Activated naive CD4-positive, alpha-beta T cell treated with anti-CD3 and anti-CD28 coated beads for 36 hours (primary cell): ENCODE measurements at regions not wholly inside any gene's neighbourhood (a gene's known extent, or its start where the extent isn't known, plus 50 kb on each side); places are given as distances from the start of the nearest gene placed in this dataset.
"Not testable (repeated sequence)": the region's sequence is repeated elsewhere in the genome, so short reads cannot be mapped to it uniquely, and the experiment has no call there.

ENCODE experiments used
- CTCF ChIA-PET: fragments of 350-600 bp; sonication (Branson Sonifier 250); formaldehyde crosslinking; loops from one replicate; lab custom pipeline; 2021; ENCODE audit warnings: antibody characterized with exemption; lab: Charles Lee
- DNase-seq: peaks from one replicate; pipeline ENCODE4 v3.0.0-alpha.2; 2020
- H3K27ac Mint-ChIP-seq: one replicate; pipeline ENCODE4 v1.8.0; 2021; ENCODE audit warnings: mild to moderate bottlenecking, mixed read lengths
- H3K27me3 Mint-ChIP-seq: one replicate; pipeline ENCODE4 v1.8.0; 2021; ENCODE audit warnings: low read depth, mixed read lengths
- H3K36me3 Mint-ChIP-seq: one replicate; pipeline ENCODE4 v1.8.0; 2021; ENCODE audit warnings: low read depth, mixed read lengths
- H3K4me1 Mint-ChIP-seq: one replicate; pipeline ENCODE4 v1.8.0; 2021; ENCODE audit warnings: low read depth, mixed read lengths
- H3K4me3 Mint-ChIP-seq: one replicate; pipeline ENCODE4 v1.8.0; 2021; ENCODE audit warnings: mild to moderate bottlenecking, moderate library complexity, mixed read lengths
- H3K9me3 Mint-ChIP-seq: one replicate; pipeline ENCODE4 v1.8.0; 2021; ENCODE audit warnings: mixed read lengths
- intact Hi-C: fragments of 100-400 bp; cut with micrococcal nuclease; formaldehyde crosslinking; loops from one replicate; pipeline ENCODE4 v1.15.1; 2023

DNA sequence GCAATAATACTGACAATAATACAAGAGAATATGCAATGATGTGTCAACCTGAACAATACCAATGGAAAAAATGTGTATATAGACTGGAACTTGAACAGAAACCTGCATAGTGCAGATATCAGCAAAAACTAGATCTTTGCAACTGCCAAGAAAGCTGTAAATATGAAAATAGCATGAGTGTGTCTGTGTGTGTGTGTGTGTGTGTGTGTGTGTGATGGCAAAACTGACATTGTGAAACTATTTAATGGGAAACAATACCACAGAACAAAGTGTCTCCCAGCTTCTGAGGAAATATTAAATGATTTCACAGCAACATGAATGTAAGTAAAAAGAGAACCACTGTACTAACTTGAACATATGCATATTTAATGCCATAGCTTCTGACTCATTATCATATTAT, 558.2 kb upstream of the LINC00305 start:
- no peak overlapping the region for H3K27ac Mint-ChIP-seq

DNA sequence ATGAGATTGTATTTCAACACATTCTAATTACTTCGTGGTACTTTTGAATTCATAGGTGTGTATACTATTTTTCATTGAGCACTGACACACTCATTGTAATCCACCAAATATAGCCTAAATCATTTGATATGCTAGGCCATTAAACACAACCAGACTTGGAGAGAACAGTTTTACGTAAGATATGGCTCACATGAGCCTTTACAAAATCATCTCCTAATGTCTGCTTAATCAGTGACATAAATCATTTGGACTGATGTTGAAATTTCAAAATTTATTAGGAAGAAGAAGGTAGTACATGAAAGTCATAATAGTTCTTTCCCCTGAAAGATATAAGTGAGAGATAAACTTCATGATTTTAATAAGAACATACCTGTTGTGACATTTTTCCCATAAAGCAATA, 550.2 kb upstream of the LINC00305 start:
- Mint-ChIP-seq H3K4me3 (no peak overlapping the region), H3K4me1 (no peaks in the 10 kb centered on the region), H3K27me3 (no peaks in the 10 kb centered on the region), H3K36me3 (no peaks in the 10 kb centered on the region), H3K9me3 (peaks cover 5% of the 10 kb centered on the region), H3K27ac (no peak overlapping the region)
- intact Hi-C loops = loop anchor here (10.0 kb wide), 1 partner anchor 56 kb away; no protein-coding TSS in a partner anchor
- no peak for DNase-seq
- CTCF ChIA-PET = no interaction called here

More for the DNA sequence above, 558.2 kb upstream of the LINC00305 start:
- H3K9me3 Mint-ChIP-seq = no peaks in the 10 kb centered on the region
- H3K27me3 Mint-ChIP-seq = no peaks in the 10 kb centered on the region
- no peaks in the 10 kb centered on the region for H3K36me3 Mint-ChIP-seq
- intact Hi-C loops = no loop called here
- CTCF ChIA-PET = no interaction called here
- H3K4me3 Mint-ChIP-seq = no peak overlapping the region
- no peak for DNase-seq
- H3K4me1 Mint-ChIP-seq = no peaks in the 10 kb centered on the region

DNA sequence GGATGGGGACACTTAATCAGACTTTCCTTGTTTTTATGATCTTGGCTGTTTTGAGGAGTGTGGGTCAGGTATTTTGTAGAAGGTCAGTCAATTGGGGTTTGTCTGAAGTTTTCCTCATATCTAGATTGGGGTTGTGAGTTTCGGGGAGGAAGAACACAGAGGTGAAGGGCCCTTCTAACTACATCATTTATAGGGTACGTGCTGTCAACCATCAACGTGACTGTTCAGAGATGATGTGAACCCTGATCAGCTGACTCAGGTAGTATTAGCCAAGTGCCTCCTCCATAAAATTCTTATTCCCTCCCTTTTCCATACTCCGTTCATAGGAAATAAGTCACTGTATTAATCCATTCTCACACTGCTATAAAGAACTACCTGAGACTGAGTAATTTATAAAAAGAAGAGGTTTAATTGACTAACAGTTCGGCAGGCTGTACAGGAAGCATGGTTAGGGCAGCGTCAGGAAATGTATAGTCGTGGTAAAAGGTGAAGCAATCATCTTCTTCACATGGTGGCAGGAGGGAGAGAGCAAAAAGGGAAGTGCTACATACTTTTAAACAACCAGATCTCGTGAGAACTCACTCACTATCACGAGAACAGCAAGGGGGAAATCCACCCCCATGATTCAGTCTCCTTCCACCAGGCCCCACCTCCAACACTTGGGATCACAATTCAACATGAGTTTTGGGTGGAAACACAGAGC, 547.1 kb upstream of the LINC00305 start:
- intact Hi-C loops = loop anchor here (10.0 kb wide), 1 partner anchor 59 kb away; no protein-coding TSS in a partner anchor
- Mint-ChIP-seq H3K27ac (no peak overlapping the region), H3K9me3 (peaks cover 3% of the 10 kb centered on the region), H3K4me3 (no peak overlapping the region), H3K4me1 (no peaks in the 10 kb centered on the region), H3K36me3 (no peaks in the 10 kb centered on the region), H3K27me3 (no peaks in the 10 kb centered on the region)
- DNase-seq = no peak
- CTCF ChIA-PET = no interaction called here

DNA sequence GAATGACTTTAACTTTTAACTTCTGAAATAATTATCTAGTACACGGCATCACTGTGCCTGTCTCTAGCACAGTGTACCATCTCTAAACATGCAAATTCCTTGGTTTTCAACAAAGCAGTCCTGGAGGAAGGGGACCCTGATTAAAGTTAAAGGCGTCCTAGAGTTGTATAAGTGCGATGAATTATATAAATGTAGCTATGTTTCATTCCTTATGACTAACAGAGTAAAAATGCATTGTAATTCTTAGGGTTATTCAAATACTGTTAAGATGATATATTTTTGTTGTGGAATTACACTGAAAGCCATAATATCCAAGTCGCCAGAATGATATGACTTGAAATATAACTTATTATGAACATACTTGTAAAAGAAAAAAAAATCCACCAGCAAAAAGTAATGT, 544.9 kb upstream of the LINC00305 start:
- Mint-ChIP-seq H3K27ac (no peak overlapping the region), H3K36me3 (no peaks in the 10 kb centered on the region), H3K4me1 (no peaks in the 10 kb centered on the region), H3K4me3 (no peak overlapping the region), H3K27me3 (no peaks in the 10 kb centered on the region), H3K9me3 (peaks cover 2% of the 10 kb centered on the region)
- CTCF ChIA-PET = no interaction called here
- intact Hi-C loops = loop anchor here (10.0 kb wide), 1 partner anchor 61 kb away; no protein-coding TSS in a partner anchor
- no peak for DNase-seq

DNA sequence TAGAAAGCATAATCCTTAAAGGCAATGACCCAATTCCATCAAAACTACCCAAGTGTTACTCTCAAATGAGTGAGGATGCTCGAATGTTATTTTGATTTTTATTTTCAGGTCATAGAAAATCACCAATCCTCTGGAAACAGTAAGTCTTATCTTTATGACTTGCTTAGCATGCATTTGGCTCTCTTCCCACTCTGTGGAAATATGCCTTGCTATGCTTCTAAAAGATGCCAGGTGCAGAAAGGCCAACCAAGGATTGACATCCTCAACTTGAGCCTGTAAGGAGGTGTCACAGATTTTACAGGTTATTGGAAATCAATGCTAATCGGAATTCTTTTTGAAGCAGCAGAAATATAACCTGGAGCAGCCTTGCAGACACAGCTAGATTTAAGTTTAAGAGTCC, 543.9 kb upstream of the LINC00305 start:
- H3K4me1 Mint-ChIP-seq = no peaks in the 10 kb centered on the region

DNA sequence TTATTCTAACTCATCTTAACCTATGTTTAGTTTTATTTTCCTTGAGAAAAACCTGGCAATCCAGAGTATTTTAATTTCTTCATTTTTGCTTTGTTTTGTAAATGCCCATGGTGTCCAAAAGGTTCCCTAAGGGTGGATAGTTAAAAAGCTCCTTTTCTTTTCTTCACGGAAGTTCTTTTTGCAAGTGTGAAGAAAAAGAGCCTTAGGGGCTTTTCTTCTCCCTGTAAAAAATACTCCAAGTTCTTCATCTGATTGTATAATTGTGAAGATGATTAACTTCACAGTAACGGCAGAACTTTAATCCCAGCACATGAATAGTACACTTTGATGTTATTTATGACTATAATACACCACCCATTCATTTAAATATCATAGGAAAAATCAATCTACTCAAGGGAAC, 530.2 kb upstream of the LINC00305 start:
- Mint-ChIP-seq H3K27ac (no peak overlapping the region), H3K4me1 (no peaks in the 10 kb centered on the region), H3K36me3 (no peaks in the 10 kb centered on the region), H3K9me3 (peaks cover 17% of the 10 kb centered on the region), H3K4me3 (no peak overlapping the region), H3K27me3 (no peaks in the 10 kb centered on the region)
- DNase-seq = no peak
- intact Hi-C loops = no loop called here
- CTCF ChIA-PET = no interaction called here

More for the DNA sequence above, 543.9 kb upstream of the LINC00305 start:
- Mint-ChIP-seq H3K36me3 (no peaks in the 10 kb centered on the region), H3K9me3 (no peaks in the 10 kb centered on the region), H3K4me3 (no peak overlapping the region), H3K27ac (no peak overlapping the region), H3K27me3 (no peaks in the 10 kb centered on the region)
- intact Hi-C loops = loop anchor here (10.0 kb wide), 1 partner anchor 62 kb away; no protein-coding TSS in a partner anchor
- CTCF ChIA-PET = no interaction called here
- no peak for DNase-seq

DNA sequence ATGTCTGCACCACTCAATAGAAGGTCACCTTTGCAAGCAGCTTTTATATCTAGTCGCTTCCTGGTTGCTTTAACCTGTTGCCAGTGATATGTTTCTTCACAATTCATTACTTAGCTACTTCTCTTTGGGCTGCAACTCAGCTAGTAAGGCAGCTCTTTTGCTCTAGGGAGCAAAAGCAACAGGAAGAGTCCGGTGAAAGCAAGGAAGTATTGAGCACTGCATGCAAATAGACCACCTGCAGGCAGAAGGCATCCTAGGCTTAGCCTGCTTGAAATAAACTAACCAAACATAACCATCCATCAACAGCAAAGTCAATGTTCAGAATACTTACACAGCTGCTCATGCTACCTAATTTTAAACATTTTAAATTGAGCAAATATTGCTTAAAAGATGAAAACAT, 529.2 kb upstream of the LINC00305 start:
- Mint-ChIP-seq H3K4me3 (no peak overlapping the region), H3K27ac (no peak overlapping the region), H3K4me1 (no peaks in the 10 kb centered on the region), H3K36me3 (no peaks in the 10 kb centered on the region), H3K27me3 (no peaks in the 10 kb centered on the region), H3K9me3 (peaks cover 9% of the 10 kb centered on the region)
- CTCF ChIA-PET = no interaction called here
- intact Hi-C loops = no loop called here
- DNase-seq = no peak

DNA sequence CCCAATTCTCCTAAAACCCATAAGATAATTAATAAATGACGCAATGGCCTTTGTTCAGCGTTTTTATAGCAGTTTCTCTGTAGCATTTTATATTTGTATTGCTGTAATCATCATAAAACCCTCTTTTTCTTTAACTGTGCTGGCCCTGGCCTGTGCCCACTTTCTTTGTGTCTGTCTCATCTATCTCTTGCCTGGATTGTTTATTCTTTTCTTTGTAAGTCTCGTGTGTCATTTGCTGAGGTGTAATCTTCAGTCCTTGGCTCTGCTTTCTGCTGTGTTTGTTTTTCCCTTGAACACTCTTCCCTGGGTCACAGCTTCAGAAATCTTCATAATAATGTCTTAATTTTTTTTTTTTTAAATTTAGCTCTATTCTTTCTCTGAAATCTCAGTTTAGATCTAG, 525.8 kb upstream of the LINC00305 start:
- DNase-seq = no peak
- Mint-ChIP-seq H3K36me3 (no peaks in the 10 kb centered on the region), H3K27ac (no peak overlapping the region), H3K4me3 (no peak overlapping the region), H3K4me1 (no peaks in the 10 kb centered on the region), H3K27me3 (no peaks in the 10 kb centered on the region), H3K9me3 (peaks cover 8% of the 10 kb centered on the region)
- CTCF ChIA-PET = no interaction called here
- intact Hi-C loops = no loop called here

DNA sequence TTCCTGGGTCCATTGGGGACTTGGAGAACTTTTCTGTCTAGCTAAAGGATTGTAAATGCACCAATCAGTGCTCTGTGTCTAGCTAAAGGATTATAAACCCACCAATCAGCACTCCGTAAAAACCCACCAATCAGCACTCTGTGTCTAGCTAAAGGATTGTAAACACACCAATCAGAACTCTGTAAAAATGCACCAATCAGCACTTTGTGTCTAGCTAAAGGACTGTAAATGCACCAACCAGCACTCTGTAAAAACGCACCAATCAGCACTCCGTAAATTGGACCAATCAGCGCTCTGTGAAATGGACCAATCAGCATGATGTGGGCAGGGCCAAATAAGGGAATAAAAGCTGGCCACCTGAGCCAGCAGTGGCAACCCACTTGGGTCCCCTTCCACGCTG, 522.4 kb upstream of the LINC00305 start:
- H3K4me3 Mint-ChIP-seq, H3K4me1 Mint-ChIP-seq, CTCF ChIA-PET, DNase-seq, H3K27ac Mint-ChIP-seq, H3K36me3 Mint-ChIP-seq, H3K27me3 Mint-ChIP-seq, intact Hi-C loops, H3K9me3 Mint-ChIP-seq: not testable (repeated sequence)

DNA sequence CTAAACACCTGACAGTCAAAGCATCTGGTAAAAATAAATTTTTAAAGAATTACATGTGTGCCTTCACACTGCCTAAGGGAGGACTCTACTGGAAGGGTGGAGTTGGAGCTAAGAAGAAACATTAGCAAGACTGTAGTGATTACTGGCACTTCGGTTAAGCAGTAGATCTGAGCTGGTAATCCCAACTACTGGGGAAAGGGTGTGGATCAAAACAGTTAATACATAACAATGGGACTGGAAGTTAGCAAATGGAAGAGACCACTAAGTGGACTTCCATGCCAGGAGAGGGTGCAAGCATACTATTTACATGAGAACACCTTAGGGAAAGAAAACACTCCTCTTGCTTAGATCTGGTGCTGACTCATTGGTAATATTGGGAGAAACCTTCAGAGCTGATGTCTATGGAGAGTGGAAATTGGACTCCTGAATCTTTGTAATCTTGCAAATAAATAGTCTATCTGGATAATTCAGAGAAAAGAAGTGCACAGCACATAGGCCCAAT, 519.6 kb upstream of the LINC00305 start:
- H3K4me3 Mint-ChIP-seq = no peak overlapping the region
- peaks cover 5% of the 10 kb centered on the region for H3K9me3 Mint-ChIP-seq
- H3K36me3 Mint-ChIP-seq = no peaks in the 10 kb centered on the region
- H3K27ac Mint-ChIP-seq = no peak overlapping the region
- H3K4me1 Mint-ChIP-seq = no peaks in the 10 kb centered on the region
- no peak for DNase-seq
- CTCF ChIA-PET = no interaction called here
- intact Hi-C loops = no loop called here
- no peaks in the 10 kb centered on the region for H3K27me3 Mint-ChIP-seq

DNA sequence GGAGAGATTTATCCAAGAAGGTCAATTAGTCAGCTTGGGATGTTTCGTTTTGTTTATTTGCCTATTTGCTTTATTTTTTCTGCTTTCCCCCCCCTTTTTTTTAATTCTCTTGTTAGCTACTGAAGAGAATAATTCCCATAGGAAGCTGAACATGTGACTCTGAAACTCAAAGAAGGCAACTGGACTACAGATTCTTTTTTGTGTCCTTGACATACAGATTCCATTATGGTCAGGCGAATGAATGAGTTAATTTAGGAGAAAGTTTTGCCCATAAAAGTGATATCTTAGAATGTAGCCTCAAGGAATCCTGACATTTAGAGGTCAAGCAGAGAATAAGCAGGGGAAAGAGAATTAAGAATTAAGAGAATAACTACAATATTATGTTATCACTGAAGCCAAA, 514.2 kb upstream of the LINC00305 start:
- no peak for DNase-seq
- no peak overlapping the region for H3K4me3 Mint-ChIP-seq
- no peaks in the 10 kb centered on the region for H3K4me1 Mint-ChIP-seq

DNA sequence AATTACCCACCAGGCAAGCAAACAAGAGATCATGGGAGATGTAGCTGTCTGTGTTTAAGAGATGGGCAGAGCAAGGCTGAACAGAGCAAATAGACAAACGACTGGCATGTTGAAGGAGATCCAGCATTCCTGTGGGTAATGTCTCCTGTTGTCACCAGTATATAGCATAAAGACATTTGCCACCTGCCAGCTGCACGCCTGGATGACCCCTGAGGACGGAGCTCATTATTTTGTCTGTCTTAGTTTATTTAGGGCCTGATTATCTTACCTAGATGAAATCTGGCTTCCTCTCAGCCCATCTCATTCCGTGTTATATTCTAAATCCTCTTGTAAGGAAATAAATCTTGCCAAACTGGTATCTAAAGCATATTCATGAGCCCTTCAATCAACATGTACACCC, 510.3 kb upstream of the LINC00305 start:
- intact Hi-C loops = no loop called here

More for the DNA sequence above, 514.2 kb upstream of the LINC00305 start:
- Mint-ChIP-seq H3K9me3 (peaks cover 1% of the 10 kb centered on the region), H3K36me3 (no peaks in the 10 kb centered on the region), H3K27me3 (no peaks in the 10 kb centered on the region), H3K27ac (no peak overlapping the region)
- CTCF ChIA-PET = no interaction called here
- intact Hi-C loops = no loop called here

DNA sequence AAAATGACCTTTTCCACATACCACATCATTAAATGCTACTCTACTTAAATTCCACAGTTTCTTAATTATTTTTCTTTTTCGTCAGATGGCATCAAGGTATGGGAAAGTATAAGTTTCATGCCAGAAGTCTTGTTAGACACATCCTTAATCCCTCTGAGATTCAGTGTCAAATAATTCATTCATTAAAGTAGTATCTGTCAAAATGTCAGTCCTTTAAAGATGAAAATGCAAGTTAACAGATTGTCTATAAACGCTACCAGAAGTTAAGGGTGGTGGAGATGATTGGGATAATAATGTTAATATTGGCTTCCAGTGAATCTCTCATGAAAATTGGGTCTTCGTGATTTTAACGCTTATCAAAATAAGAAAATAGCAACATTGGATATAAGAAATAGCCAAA, 504.2 kb upstream of the LINC00305 start:
- H3K27ac Mint-ChIP-seq = no peak overlapping the region
- CTCF ChIA-PET = no interaction called here
- DNase-seq = no peak
- intact Hi-C loops = no loop called here
- peaks cover 4% of the 10 kb centered on the region for H3K9me3 Mint-ChIP-seq
- H3K27me3 Mint-ChIP-seq = no peaks in the 10 kb centered on the region
- no peaks in the 10 kb centered on the region for H3K4me1 Mint-ChIP-seq
- H3K36me3 Mint-ChIP-seq = no peaks in the 10 kb centered on the region
- H3K4me3 Mint-ChIP-seq = no peak overlapping the region

More for the DNA sequence above, 510.3 kb upstream of the LINC00305 start:
- H3K4me3 Mint-ChIP-seq = no peak overlapping the region
- H3K36me3 Mint-ChIP-seq = no peaks in the 10 kb centered on the region
- no peaks in the 10 kb centered on the region for H3K27me3 Mint-ChIP-seq
- CTCF ChIA-PET = no interaction called here
- peaks cover 3% of the 10 kb centered on the region for H3K9me3 Mint-ChIP-seq
- H3K27ac Mint-ChIP-seq = no peak overlapping the region
- DNase-seq = no peak
- H3K4me1 Mint-ChIP-seq = no peaks in the 10 kb centered on the region
